Parathyroid adenoma (tissue), 2 donors: ENCODE measurements at regions not wholly inside any gene's neighbourhood (a gene's known extent, or its start where the extent isn't known, plus 50 kb on each side); places are given as distances from the start of the nearest gene placed in this dataset.
"Not testable (repeated sequence)": the region's sequence is repeated elsewhere in the genome, so short reads cannot be mapped to it uniquely, and the experiment has no call there.

Experiments used
- H2AFZ ChIP-seq: fragments of 300-600 bp; sonication (generic); one replicate; pipeline ENCODE4 v1.7.0; 2017; ENCODE audit warnings: antibody characterized with exemption, mild to moderate bottlenecking
- H3K27ac ChIP-seq: fragments of 300-600 bp; sonication (generic); one replicate; pipeline ENCODE4 v1.7.0; 2017
- H3K27me3 ChIP-seq: fragments of 300-600 bp; sonication (generic); one replicate; pipeline ENCODE4 v1.7.0; 2017; ENCODE audit warnings: low read length; ENCODE audit not compliant: control insufficient read depth, insufficient read depth
- H3K36me3 ChIP-seq: fragments of 300-600 bp; sonication (generic); one replicate; pipeline ENCODE4 v1.7.0; 2017; ENCODE audit warnings: low read length; ENCODE audit not compliant: control insufficient read depth, insufficient read depth
- H3K4me1 ChIP-seq: fragments of 300-600 bp; sonication (generic); one replicate; pipeline ENCODE4 v1.7.0; 2017; ENCODE audit warnings: control low read depth
- H3K4me2 ChIP-seq: fragments of 300-600 bp; sonication (generic); one replicate; pipeline ENCODE4 v1.7.0; 2017; ENCODE audit warnings: low read length
- H3K4me3 ChIP-seq: fragments of 300-600 bp; sonication (generic); one replicate; pipeline ENCODE4 v1.7.0; 2017; ENCODE audit warnings: low read depth, low read length
- H3K79me2 ChIP-seq: fragments of 300-600 bp; sonication (generic); one replicate; pipeline ENCODE4 v1.7.0; 2017; ENCODE audit warnings: control low read depth
- H3K9ac ChIP-seq: fragments of 300-600 bp; sonication (generic); one replicate; pipeline ENCODE4 v1.7.0; 2017; ENCODE audit warnings: mild to moderate bottlenecking
- H3K9me3 ChIP-seq: fragments of 300-600 bp; sonication (generic); one replicate; pipeline ENCODE4 v1.7.0; 2017; ENCODE audit warnings: low read length; ENCODE audit not compliant: control insufficient read depth
- CTCF ChIP-seq: fragments of 300-600 bp; sonication (generic); IDR thresholded peaks from one replicate; pipeline ENCODE4 v1.7.0; 2017; ENCODE audit warnings: antibody characterized with exemption, mild to moderate bottlenecking
- donor health status: primary hyperparathyroidism.

- TF ChIP-seq CTCF, result no peak
- Histone ChIP-seq H3K79me2 (no peaks in the 10 kb centered on the region), H3K4me1 (no peaks in the 10 kb centered on the region), H3K27me3 (no peaks in the 10 kb centered on the region), H2AFZ (no peak overlapping the region), H3K36me3 (no peaks in the 10 kb centered on the region), H3K27ac (no peak overlapping the region), H3K4me3 (no peak overlapping the region), H3K9me3 (no peaks in the 10 kb centered on the region), H3K9ac (no peak overlapping the region), H3K4me2 (no peak overlapping the region)
Observed at GRCh38 chr4:24211856-24212255, 322.0 kb upstream of the PPARGC1A start.

GRCh38 chr4:24210332-24210902 lies 320.6 kb upstream of the PPARGC1A start:
- H3K27ac ChIP-seq, result no peak overlapping the region
- no peaks in the 10 kb centered on the region for H3K4me1 ChIP-seq
- no peaks in the 10 kb centered on the region for H3K9me3 ChIP-seq
- H3K9ac ChIP-seq, result no peak overlapping the region
- no peaks in the 10 kb centered on the region for H3K79me2 ChIP-seq
- H3K4me3 ChIP-seq, result no peak overlapping the region
- no peak for TF ChIP-seq CTCF
- no peak overlapping the region for H2AFZ ChIP-seq
- no peaks in the 10 kb centered on the region for H3K36me3 ChIP-seq
- H3K4me2 ChIP-seq, result no peak overlapping the region
- no peaks in the 10 kb centered on the region for H3K27me3 ChIP-seq

- no peak overlapping the region for H3K4me3 ChIP-seq
- no peak overlapping the region for H3K9ac ChIP-seq
- H3K4me1 ChIP-seq, result no peaks in the 10 kb centered on the region
- no peaks in the 10 kb centered on the region for H3K27me3 ChIP-seq
- H3K9me3 ChIP-seq, result no peaks in the 10 kb centered on the region
- no peak overlapping the region for H2AFZ ChIP-seq
- H3K4me2 ChIP-seq, result no peak overlapping the region
- TF ChIP-seq CTCF, result no peak
- H3K36me3 ChIP-seq, result no peaks in the 10 kb centered on the region
- H3K79me2 ChIP-seq, result no peaks in the 10 kb centered on the region
- H3K27ac ChIP-seq, result no peak overlapping the region
Observed at GRCh38 chr4:24209906-24210305, 320.1 kb upstream of the PPARGC1A start.

GRCh38 chr4:24209131-24209530 lies 319.3 kb upstream of the PPARGC1A start:
- no peak for TF ChIP-seq CTCF
- Histone ChIP-seq H3K36me3 (no peaks in the 10 kb centered on the region), H3K4me2 (no peak overlapping the region), H3K27ac (no peak overlapping the region), H3K9ac (no peak overlapping the region), H3K4me3 (no peak overlapping the region), H3K27me3 (no peaks in the 10 kb centered on the region), H3K79me2 (no peaks in the 10 kb centered on the region), H2AFZ (no peak overlapping the region), H3K4me1 (no peaks in the 10 kb centered on the region), H3K9me3 (no peaks in the 10 kb centered on the region)

- Histone ChIP-seq H3K4me1 (no peaks in the 10 kb centered on the region), H3K79me2 (no peaks in the 10 kb centered on the region), H3K4me2 (no peak overlapping the region), H3K4me3 (no peak overlapping the region), H2AFZ (no peak overlapping the region), H3K27me3 (no peaks in the 10 kb centered on the region), H3K9me3 (no peaks in the 10 kb centered on the region), H3K27ac (no peak overlapping the region), H3K9ac (no peak overlapping the region), H3K36me3 (no peaks in the 10 kb centered on the region)
- no peak for TF ChIP-seq CTCF
Observed at GRCh38 chr4:24208691-24209090, 318.8 kb upstream of the PPARGC1A start.

- H2AFZ ChIP-seq, H3K4me3 ChIP-seq, H3K79me2 ChIP-seq, H3K4me2 ChIP-seq, H3K4me1 ChIP-seq, H3K9ac ChIP-seq, H3K9me3 ChIP-seq, H3K36me3 ChIP-seq, H3K27me3 ChIP-seq, H3K27ac ChIP-seq: not testable (repeated sequence)
Observed at GRCh38 chr4:24204708-24205107, 314.9 kb upstream of the PPARGC1A start.
